Activated naive CD4-positive, alpha-beta T cell treated with anti-CD3 and anti-CD28 coated beads, Interleukin-2, amount 50 U/mL, for 72 hours (primary cell): ENCODE measurements at regions not wholly inside any gene's neighbourhood (a gene's known extent, or its start where the extent isn't known, plus 50 kb on each side); places are given as distances from the start of the nearest gene placed in this dataset.

Source experiments
- ATAC-seq, 2 donors: fragments of 150-1000 bp; cut with Tn5 transposase; 2 replicates each; pipeline ENCODE4 v1.10.0; 2021; ENCODE audit warnings: mild to moderate bottlenecking in 2 of 2, moderate library complexity in 2 of 2
- DNase-seq, 2 donors: peaks; one replicate each; pipeline ENCODE4 v3.0.0; 2021 to 2022; ENCODE audit warnings: low spot score in 2 of 2
- H3K27ac Mint-ChIP-seq, 2 donors: one replicate each; pipeline ENCODE4 v1.8.0; 2022; ENCODE audit warnings: mild to moderate bottlenecking in 2 of 2, mixed read lengths in 2 of 2
- H3K36me3 Mint-ChIP-seq, 2 donors: one replicate each; pipeline ENCODE4 v1.8.0; 2022; ENCODE audit warnings: mixed read lengths in 2 of 2
- H3K9me3 Mint-ChIP-seq, 2 donors: one replicate each; pipeline ENCODE4 v1.8.0; 2022; ENCODE audit warnings: mixed read lengths in 2 of 2

- Mint-ChIP-seq H3K27ac (no peak overlapping the region), H3K36me3 (peaks cover 4 to 20% of the 10 kb centered on the region in 2 donors), H3K9me3 (peaks cover 4 to 14% of the 10 kb centered on the region in 2 donors)
- ATAC-seq (no peak), DNase-seq (no peak)
These were observed 134.3 kb upstream of the VCX2 start for GRCh38 chrX:8305350-8305749.

GRCh38 chrX:8306291-8306925, 135.3 kb upstream of the VCX2 start:
- no peak for ATAC-seq
- Mint-ChIP-seq H3K27ac (no peak overlapping the region), H3K36me3 (peaks cover 4 to 20% of the 10 kb centered on the region in 2 donors), H3K9me3 (peaks cover 4 to 14% of the 10 kb centered on the region in 2 donors)
- no peak for DNase-seq

- H3K9me3 Mint-ChIP-seq: peaks cover 8 to 9% of the 10 kb centered on the region in 2 donors
- ATAC-seq (no peak), DNase-seq (no peak)
- H3K27ac Mint-ChIP-seq: no peak overlapping the region
- H3K36me3 Mint-ChIP-seq: peaks cover 0 to 15% of the 10 kb centered on the region in 2 donors
These were observed 139.3 kb upstream of the VCX2 start for GRCh38 chrX:8310409-8310808.

GRCh38 chrX:8313844-8314243, 142.8 kb upstream of the VCX2 start:
- no peak for ATAC-seq
- Mint-ChIP-seq H3K27ac (no peak overlapping the region), H3K36me3 (no peaks in the 10 kb centered on the region), H3K9me3 (peaks cover 4 to 9% of the 10 kb centered on the region in 2 donors)
- no peak for DNase-seq

GRCh38 chrX:8314881-8315280, 143.8 kb upstream of the VCX2 start:
- peaks cover 4 to 9% of the 10 kb centered on the region in 2 donors for H3K9me3 Mint-ChIP-seq
- no peak for ATAC-seq
- H3K27ac Mint-ChIP-seq: no peak overlapping the region
- DNase-seq: no peak
- H3K36me3 Mint-ChIP-seq: no peaks in the 10 kb centered on the region

GRCh38 chrX:8319359-8319758, 145.3 kb upstream of the VCX3B start:
- Mint-ChIP-seq H3K27ac (no peak overlapping the region), H3K36me3 (peaks cover 0 to 5% of the 10 kb centered on the region in 2 donors), H3K9me3 (no peaks in the 10 kb centered on the region)
- no peak for ATAC-seq
- no peak for DNase-seq

- H3K36me3 Mint-ChIP-seq: peaks cover 0 to 5% of the 10 kb centered on the region in 2 donors
- no peak for DNase-seq
- no peak overlapping the region for H3K27ac Mint-ChIP-seq
- no peak for ATAC-seq
- H3K9me3 Mint-ChIP-seq: peaks cover 0 to 4% of the 10 kb centered on the region in 2 donors
These were observed 141.3 kb upstream of the VCX3B start for GRCh38 chrX:8323356-8323755.

GRCh38 chrX:8341814-8342590, 122.6 kb upstream of the VCX3B start:
- ATAC-seq: no peak
- Mint-ChIP-seq H3K9me3 (peaks cover 0 to 5% of the 10 kb centered on the region in 2 donors), H3K27ac (peak overlapping the region in 1 of 2 donors; percentile 67), H3K36me3 (peaks cover 0 to 6% of the 10 kb centered on the region in 2 donors)
- DNase-seq: no peak

- no peaks in the 10 kb centered on the region for H3K36me3 Mint-ChIP-seq
These were observed 119.2 kb upstream of the VCX3B start for GRCh38 chrX:8345473-8345872.

GRCh38 chrX:8346060-8346459, 118.6 kb upstream of the VCX3B start:
- Mint-ChIP-seq H3K27ac (no peak overlapping the region), H3K36me3 (no peaks in the 10 kb centered on the region), H3K9me3 (no peaks in the 10 kb centered on the region)
- DNase-seq (no peak), ATAC-seq (no peak)

More at GRCh38 chrX:8345473-8345872, 119.2 kb upstream of the VCX3B start:
- ATAC-seq (peak in 1 of 2 donors; percentile 36), DNase-seq (no peak)
- Mint-ChIP-seq H3K9me3 (no peaks in the 10 kb centered on the region), H3K27ac (no peak overlapping the region)

GRCh38 chrX:8346892-8347291, 117.7 kb upstream of the VCX3B start:
- H3K27ac Mint-ChIP-seq: no peak overlapping the region
- peaks cover 0 to 3% of the 10 kb centered on the region in 2 donors for H3K9me3 Mint-ChIP-seq
- ATAC-seq (no peak), DNase-seq (no peak)
- H3K36me3 Mint-ChIP-seq: no peaks in the 10 kb centered on the region

GRCh38 chrX:8349816-8350544, 114.7 kb upstream of the VCX3B start:
- DNase-seq: no peak
- no peak for ATAC-seq
- Mint-ChIP-seq H3K27ac (no peak overlapping the region), H3K36me3 (no peaks in the 10 kb centered on the region), H3K9me3 (peaks cover 0 to 3% of the 10 kb centered on the region in 2 donors)

- no peak for ATAC-seq
- DNase-seq: no peak
- Mint-ChIP-seq H3K36me3 (no peaks in the 10 kb centered on the region), H3K9me3 (no peaks in the 10 kb centered on the region), H3K27ac (no peak overlapping the region)
These were observed 106.3 kb upstream of the VCX3B start for GRCh38 chrX:8358302-8358701.

- no peak overlapping the region for H3K27ac Mint-ChIP-seq
- DNase-seq (no peak), ATAC-seq (no peak)
- no peaks in the 10 kb centered on the region for H3K9me3 Mint-ChIP-seq
- H3K36me3 Mint-ChIP-seq: peaks cover 0 to 4% of the 10 kb centered on the region in 2 donors
These were observed 100.1 kb upstream of the VCX3B start for GRCh38 chrX:8364369-8365141.

- Mint-ChIP-seq H3K27ac (no peak overlapping the region), H3K9me3 (peaks cover 0 to 4% of the 10 kb centered on the region in 2 donors), H3K36me3 (peaks cover 0 to 4% of the 10 kb centered on the region in 2 donors)
- ATAC-seq: no peak
- no peak for DNase-seq
These were observed 98.1 kb upstream of the VCX3B start for GRCh38 chrX:8366481-8366880.

GRCh38 chrX:8374041-8374825, 90.4 kb upstream of the VCX3B start:
- H3K27ac Mint-ChIP-seq: no peak overlapping the region
- ATAC-seq (no peak), DNase-seq (no peak)
- H3K9me3 Mint-ChIP-seq: peaks cover 0 to 4% of the 10 kb centered on the region in 2 donors
- no peaks in the 10 kb centered on the region for H3K36me3 Mint-ChIP-seq
